NCI-H82 treated with DMSO at 0.1 percent for 48 hours (cell line): ENCODE measurements at regions not wholly inside any gene's neighbourhood (a gene's known extent, or its start where the extent isn't known, plus 50 kb on each side); places are given as distances from the start of the nearest gene placed in this dataset.
"Not testable (repeated sequence)": the region's sequence is repeated elsewhere in the genome, so short reads cannot be mapped to it uniquely, and the experiment has no call there.

Experiments used
- DNase-seq: peaks from one replicate; lab custom pipeline; 2025; ENCODE audit not compliant: unreplicated experiment; lab: John Stamatoyannopoulos, UW

GRCh38 chr18:49694402-49694801 lies 118.9 kb downstream of the ACAA2 start:
- no peak for DNase-seq

DNA sequence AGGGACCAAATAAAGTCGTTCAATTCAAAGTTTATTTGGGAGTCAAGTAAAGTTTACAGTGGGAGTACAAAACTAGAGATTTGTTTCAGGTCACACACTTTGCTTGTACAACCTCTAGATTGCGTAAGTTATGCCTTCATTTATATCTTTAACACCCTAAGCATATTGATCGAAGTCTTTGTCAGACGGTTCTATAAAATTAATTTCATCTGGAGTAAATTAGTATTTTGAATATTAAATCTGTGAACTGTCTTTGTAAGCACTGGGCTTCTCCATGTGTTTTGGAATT lies 119.7 kb downstream of the ACAA2 start:
- no peak for DNase-seq

DNA sequence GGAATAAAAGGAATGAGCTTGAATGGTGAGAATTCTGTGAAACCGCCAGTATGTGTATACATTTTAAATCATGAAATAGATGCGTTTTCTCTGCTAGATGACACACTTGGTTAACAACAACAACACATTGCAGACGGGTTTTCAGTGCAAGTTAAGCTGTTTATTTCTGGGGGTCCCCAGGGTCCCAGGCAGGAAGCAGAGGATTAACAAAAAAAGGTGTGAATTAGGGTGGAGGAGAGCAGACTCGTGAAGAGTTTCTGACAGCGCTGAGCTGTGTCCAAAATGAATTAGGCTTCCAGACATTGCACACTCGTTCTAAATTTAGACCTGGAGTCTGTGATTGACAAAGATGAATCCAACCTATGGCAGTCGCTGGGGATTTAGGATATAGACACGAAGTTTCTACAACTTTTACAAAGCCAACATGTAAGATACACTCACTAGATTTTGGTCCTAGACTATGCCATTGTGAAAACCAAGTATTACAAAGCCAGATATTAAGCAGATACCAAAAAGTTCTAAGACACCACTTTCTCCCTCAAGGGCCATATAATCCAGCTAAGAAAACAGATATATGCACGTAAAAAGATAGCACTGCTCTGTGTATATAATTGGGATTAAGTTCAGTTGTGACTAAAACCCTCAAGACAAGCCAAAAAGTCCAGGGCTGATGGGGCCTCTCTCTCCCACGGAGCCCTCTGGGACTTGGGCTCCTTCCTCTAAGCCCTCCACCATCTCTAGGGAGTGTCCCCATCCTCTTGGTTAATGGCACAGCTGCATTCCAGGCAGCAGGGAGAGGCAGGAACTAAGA lies 120.2 kb downstream of the ACAA2 start:
- no peak for DNase-seq

DNA sequence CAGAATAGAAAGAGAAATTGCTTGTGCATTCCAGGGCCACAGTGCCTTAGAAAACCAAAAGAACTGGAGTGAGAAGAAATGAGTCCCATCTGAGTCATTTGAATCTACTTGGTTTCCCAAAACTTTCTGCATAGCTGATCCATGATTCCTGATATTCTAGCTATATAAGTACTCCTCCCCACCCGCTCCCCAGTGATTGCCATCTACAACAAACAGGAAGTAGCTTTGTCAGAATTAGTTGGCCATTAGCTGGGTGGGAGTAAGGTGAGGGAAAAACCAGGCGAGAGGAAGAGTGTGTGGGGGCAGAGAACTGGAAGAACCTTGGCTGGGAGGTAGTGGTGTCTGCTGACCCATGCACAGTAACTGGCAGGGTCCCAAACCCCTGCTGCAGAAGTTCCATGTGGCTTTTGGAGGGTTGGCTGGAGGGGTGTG lies 122.1 kb downstream of the ACAA2 start:
- DNase-seq = no peak

- DNase-seq = no peak
Measured at GRCh38 chr18:49690312-49690711, 123.0 kb downstream of the ACAA2 start.

GRCh38 chr18:49685231-49685942 lies 123.5 kb downstream of the LIPG start:
- DNase-seq = no peak

GRCh38 chr18:49682803-49683190 lies 120.9 kb downstream of the LIPG start:
- DNase-seq = not testable (repeated sequence)

DNA sequence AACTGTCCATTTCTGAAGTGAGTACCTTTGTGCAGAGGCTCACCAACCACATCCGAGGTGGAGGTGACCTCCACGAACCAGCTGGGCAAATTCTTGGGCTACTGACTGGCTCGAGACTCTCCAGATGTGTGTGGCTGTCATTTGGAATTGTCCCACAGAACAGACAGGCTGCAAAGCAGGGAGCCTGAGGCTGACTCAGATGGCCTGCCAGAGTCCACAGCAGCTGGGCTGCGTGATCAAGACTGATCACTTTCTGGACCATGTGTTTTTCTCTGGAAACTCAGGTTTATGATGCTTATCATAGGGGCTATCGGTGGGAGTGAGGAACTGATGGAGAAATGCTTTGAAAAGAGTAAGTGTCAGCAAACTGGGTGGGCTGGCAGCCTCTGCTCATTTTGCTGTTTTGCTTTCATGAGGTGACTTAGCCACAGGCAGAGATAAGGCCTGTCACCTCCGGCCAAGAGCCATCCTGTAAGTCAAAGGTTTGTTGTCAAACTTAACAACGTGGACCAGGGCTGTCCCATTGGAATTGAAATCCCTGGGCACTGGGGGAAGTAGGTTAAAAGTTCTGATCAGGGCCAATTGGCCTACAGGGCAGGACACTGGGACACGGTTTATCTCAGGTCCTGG lies 120.4 kb downstream of the LIPG start:
- DNase-seq = no peak

GRCh38 chr18:49681387-49681786 lies 119.5 kb downstream of the LIPG start:
- DNase-seq = no peak

GRCh38 chr18:49678440-49678839 lies 116.6 kb downstream of the LIPG start:
- DNase-seq = no peak

DNA sequence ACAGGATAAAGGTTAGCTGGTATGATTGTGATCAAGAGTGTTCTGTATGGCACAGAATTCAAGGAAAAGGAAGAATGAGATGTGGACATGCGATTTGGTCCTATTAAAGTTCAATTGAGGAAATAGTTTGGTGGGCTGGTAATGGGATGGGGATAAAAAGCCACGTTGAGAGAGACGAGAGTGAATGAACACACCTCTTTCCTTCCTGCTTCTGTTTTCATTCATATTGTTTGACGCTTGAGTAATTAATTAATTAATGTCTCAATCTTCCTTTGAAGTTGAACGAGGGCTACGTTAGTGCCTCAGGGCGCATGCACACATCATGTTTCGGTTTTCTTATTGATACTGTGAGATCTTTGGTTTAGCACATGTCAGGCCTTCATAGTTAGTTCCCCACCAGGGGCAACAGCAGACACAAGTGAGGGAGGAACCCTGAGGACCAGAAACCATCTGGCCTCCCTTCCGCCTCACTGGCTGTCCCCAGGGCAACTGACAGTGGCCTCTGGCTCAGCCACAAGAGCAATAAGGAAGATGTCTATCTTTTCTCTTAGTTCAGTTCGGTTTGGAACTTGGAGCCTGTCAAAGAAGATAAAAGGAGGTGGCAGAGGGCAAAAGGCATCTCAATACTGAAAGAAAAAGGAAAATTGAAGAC lies 116.0 kb downstream of the LIPG start:
- DNase-seq = no peak

DNA sequence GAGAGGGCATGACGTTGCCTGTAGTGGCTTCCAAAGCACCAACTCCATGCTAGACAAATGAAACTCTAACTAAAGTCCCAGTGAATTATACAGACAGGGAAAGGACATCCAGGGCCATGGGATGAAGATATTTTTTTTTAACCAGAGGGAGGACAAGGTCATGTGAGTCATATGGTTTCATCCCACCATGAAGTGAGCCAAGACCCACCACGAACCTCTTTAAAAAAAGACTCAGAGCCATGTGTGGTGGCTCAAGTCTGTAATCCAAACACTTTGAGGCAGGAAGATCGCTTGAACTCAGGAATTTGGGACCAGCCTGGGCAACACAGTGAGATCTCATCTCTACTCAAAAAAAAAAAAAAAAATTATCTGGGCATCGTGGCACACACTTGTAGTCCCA lies 115.2 kb downstream of the LIPG start:
- no peak for DNase-seq

GRCh38 chr18:49673281-49673680 lies 111.4 kb downstream of the LIPG start:
- no peak for DNase-seq

DNA sequence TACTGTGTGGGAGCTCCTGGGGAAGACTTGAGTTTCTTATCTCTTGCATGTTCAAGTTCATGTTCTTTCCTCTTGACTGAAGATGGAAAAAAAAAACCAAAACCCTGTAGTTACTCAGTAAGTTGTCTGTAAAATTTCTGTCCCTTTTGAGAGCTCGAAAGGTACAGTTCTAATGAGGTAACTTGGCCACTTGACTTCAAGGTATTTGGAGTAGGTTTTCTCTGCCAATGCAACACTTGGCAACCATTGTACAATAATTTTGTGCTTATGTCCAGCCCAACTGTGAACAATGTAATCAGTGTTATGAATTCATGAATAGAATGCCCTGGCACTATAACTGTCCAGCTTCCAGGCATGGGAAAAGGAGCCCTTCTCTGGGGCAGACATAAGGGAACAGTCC lies 111.0 kb downstream of the LIPG start:
- DNase-seq = no peak

DNA sequence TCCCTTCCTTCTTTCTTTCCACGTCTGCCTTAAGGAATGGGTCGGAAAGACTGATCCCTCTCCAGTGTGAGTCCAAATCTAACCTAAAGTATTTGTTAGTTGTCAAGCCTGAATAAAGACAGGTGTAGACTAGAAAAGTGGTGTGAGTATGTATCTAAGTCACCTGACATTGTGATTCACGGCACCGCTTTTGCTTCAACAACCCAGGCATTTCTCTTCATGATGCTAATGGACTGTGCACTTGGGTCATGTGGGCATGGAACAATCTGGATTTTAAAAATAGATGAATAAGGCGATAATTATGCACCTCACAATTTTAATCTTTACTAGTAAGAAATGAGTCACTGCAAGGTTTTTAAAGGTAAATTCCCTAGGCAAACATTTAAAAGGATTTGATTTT lies 107.5 kb downstream of the LIPG start:
- DNase-seq = no peak

DNA sequence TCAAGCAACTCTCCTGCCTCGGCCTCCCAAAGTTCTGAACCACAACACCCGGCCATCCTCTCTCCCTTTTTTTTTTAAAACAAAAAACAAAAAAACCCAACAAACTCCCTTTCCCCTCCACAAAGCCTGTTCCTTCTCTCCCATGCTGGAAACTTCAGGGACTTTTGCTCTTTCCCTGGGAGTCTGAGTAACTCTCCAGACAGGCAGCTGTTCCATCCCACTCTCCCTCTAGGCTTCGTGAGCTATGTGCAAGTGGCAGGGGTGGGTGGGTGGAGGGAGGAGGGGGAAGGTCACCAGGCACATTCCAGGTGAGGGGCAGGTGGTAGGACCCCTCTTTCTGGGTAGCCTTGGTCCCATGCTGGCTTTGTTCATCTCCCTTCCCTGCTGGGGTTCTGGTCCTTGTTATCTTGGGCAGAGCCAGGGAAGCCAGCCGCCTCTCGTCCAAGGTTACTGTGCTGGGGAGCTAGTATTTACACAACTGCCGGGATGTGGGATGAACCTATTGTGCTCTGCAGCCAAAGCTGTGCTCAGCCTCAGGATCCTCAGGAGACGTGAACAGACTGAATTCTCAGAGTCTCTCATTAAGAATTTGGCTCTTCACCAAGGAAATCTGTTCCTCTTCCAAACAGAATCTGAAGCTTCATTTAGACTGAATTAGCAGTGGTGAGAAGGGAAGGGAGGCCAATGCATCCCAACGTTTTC lies 106.9 kb downstream of the LIPG start:
- no peak for DNase-seq

DNA sequence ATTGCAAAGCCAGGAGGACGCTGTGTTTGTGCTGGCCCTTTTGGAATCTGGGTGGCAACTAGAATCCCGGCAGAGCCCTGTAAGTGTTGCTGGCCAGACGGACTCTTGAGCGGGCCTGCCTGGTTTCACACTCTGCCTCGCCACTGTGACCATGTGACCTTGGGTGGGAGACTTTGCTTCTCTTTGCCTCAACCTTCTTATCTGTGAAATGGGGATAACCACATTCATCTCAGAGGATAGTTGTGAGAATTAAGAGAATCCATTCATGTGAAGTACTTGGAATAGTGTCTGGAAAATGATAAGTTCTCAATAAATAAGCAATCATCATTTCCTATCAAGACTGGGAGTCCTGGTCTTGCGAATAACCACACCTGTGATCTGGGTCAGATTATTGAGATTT lies 105.6 kb downstream of the LIPG start:
- no peak for DNase-seq

DNA sequence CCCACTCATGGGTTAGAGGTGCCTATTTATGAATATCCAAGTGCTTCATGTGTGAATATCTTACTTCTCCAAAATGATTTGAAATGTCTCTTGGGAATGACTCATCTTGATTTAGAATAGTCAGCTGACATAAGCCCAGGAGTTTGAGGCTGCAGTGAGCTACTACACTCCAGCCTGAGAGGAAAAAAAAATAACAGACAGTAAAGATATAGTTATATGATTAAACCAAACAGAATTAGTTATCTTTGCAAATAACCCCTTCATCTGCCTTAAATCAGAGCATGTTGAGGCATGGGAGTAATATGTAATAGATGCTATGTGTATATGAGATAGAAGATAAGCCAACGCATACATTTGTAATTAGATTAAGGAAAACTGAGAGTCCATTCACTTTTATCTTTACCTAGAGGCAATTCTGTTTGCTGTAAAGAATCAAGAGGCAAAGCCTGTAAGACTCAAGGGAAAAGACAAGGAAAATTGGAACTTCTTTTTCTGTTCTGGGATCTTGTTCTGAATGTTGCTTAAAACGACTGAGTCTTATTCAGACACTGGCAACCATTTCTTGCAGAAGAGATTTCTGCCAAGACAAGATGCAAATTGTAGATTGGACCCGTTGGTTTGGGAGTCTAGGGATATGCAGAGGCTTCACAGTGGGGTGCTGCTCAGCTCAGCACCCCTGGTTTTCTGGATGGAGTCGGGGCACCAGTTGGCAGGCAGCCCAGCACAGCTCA lies 104.4 kb downstream of the LIPG start:
- no peak for DNase-seq

DNA sequence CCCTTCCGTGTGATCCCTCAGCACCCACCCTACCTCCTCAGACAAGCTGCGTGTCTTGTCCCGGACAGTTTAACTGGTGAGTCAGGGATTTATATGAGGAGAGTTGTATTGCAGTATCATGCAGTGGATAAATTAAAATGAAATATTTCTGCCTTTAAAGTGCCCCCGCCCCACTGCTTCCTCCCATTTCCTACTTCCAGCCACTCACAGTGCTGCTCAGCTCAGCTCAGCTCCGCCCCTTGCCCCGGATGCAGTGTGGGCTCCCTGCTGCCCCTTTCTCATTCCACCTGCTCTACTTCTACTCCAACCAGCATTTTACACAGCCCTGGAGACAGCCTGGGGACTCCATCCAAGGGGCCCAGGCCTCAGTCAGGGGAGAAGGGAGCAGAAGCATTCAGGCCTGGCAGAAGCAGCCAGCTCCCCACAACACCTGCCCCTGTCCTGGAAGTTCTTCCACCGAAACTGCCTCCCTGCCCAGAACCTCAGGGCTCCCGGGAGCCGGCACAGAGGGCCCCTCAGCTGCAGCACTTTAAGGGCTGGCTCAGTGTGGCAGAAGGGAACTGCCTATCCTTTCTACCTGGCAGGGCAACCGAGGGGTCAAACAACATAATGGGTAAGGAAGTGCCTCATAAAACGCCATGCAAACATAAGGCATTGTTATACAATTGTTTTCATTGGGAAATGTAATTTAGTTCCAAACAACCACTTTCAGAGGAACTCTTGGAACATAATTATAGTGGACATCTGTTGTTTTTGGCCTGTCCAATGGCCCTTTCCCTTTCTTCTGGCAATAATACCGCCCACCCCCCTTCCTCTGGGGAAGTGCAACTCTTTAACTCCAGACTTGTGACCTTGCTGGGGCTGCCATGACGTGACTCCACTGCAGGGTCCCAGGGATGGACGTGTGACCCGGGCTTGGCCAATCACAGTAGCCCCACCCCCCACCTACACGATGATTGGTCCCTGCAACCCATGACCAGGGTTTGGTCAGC lies 102.3 kb downstream of the LIPG start:
- no peak for DNase-seq
